Germinal center (tissue), 1 donor: ENCODE measurements at regions not wholly inside any gene's neighbourhood (a gene's known extent, or its start where the extent isn't known, plus 50 kb on each side); places are given as distances from the start of the nearest gene placed in this dataset.

ENCODE experiments used
- DNase-seq: peaks from one replicate; pipeline ENCODE4 v3.0.0; 2012; ENCODE audit warnings: mixed read lengths, low spot score

DNA sequence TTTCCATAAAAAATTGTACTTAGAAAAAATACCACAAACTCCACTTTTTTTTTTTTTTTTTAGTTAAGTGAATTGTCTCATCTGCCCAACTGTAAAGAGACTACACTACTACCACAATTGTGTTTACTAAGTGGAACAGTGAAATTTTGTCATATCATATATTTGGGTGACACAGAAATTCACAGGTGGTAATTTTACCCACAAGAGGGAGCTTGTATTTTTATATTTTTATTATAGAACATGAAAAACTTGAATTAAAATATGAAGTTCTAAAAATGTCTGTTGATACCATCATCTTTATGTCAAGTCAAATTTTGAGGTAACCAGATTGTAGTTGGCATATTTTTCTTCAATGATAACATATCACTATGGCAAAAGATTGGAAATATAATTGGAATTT is 329.4 kb upstream of the SOX5 start:
- no peak for DNase-seq

DNA sequence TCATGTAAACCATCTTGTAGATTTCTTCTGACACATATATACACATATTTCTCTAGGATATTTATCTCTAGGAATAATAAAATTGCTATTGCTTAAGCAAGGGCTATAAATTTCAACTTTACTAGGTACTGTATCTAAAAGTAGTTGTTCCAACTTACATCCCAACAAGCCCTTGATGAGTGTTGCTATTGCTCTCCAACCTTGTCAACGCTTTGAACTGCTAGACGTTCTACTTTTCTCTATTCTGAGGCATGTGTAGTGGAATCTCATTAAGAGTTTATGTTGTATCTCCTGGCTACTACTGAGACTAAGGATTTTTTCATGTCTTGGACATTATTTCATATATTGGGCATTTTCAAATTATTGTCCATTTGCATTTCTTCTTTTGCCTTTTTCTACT is 321.5 kb upstream of the SOX5 start:
- DNase-seq = no peak

DNA sequence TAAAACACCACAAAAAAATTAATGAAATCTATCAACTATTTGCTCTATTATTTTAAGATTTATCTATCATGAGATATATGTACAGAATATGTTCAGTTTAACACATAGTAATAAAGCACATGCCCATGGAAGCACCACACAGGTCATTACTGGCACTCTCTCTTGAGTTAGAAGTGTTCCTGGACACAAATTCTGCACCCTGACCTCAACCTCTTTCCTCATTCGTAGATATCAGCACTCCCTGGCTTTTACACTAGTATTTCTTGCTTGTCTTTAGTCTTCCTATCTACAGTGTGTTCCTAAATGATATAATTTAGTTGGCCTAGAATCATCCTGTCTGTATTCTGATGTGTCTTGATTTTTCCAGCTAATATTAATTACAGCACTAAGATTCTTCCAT is 321.0 kb upstream of the SOX5 start:
- no peak for DNase-seq

DNA sequence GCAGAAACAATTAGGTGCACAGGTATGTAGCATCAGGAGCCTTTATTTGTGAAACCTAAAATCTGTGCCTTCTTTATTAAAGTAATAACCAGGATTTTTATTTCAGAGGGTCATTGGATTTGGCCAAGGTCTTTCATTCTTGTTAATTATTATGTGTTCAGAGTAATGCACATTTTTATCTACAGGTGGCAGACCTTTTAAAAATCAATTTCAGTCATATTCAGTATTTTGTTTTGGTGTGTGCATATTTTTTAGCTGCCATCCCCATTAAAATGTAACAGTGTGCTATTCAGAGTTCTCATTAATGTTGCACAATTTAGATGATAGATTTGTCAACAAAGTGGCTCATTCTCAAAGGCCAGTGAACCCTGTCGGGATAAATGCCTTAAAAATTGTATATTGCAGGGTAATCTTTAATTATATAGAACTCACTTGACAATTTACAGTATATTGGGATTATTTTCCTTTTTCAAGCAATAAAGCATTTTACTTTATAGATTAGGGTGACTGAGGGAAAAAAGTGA is 319.3 kb upstream of the SOX5 start:
- no peak for DNase-seq

DNA sequence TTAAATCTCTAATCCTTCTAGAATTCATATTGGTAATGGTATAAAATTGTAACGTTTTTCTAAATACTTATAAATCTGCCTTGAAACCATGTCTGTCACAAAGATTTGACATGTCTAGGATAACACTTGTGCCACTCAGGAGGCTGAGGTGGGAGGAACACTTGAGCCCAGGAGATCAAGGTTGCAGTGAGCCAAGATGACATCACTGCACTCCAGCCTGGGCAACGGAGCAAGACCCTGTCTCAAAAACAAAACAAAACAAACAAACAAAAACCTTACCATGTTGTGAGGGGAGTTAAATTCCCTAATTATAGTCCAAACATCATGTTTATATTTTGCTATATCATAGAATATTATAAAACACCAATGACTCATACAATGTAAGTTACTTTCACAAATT is 317.5 kb upstream of the SOX5 start:
- no peak for DNase-seq

DNA sequence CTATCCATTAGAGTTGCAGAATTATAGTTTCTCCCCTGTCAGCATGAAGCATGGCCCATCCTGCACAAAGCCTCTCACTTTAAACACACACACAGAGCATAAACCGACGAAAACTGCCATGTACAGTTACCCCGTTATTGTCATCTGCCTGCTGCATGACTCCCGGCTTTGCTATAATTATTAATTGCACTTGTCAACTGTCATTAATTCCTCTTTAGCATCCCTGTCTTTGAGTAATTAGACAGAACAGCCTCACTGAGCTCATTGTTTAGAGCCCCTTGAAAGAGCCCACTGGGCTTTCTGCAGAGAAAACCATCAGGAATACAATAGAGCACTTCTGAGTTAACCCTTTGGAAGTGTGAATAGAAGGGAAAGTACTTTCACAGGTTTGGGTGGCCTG is 307.2 kb upstream of the SOX5 start:
- no peak for DNase-seq

DNA sequence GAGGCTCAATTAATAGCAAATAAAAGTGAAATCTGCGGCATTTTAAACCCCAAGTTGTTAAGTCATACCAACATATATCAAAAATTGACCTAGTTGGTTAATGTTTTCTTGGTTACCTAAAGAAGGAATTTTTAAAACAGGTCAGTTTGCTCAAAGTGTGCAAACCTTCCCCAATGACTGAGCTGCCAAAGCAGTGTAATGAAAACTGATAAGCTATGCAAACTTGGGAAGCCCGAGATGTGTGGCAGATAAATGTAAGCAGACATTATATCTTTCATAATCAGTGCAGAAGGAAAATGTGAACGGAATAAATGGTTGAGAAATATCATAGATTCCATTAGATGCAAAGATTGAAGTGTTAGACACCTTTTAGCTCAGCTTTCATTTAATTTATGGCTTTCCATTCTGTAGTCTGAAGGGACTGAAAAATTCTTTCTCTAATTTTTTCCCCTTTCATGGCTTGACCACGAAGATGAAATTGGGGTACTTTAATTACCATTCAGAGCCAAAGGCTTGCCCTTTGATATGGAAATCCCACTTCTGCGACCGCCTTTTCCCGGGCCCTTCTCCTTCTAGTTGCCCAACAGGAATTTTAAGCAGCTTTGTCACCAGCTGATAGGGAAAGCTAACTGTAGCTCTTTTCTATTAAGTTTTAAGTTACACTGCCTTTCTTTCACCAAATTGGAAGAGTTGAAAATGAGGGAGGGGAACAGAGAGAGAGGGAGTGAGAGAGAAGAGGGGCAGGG is 306.6 kb upstream of the SOX5 start:
- no peak for DNase-seq

DNA sequence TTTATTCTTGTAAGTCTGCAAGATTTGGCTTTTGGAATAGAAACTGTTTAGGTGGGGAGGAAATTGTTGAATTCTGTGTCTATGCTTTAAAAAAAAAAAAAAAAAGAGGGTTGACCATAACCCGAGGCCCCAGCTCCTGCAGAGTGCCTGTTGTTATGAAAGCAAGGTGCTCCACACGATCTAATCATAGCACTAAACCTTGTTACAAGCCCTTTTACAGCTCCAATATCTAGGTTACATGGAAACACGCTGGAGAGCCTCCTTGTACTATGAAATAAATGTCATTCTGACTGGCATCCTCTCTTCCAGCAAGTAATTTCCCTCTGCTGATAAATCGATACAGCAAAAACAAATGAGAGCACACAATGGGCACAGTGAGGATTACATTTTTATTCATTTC is 303.1 kb upstream of the SOX5 start:
- DNase-seq = no peak

DNA sequence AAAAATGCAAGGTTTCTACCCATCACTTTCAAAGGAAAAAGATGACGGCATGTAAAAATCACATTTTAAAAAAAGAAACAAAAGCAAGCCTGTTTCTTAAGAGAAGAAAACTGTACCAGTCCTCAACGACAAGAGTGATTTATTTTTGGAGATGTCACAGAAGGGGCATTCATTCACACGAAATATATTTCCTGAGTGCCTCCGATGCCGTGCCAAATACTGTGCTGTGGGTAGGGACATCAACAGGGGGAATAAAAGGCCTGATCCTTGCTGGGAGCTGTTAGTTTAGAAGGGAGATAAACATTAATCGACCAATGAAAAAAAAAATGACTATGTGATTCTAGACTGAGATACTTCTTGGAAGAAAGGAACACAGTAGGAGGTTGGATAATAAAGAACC is 297.5 kb upstream of the SOX5 start:
- no peak for DNase-seq

DNA sequence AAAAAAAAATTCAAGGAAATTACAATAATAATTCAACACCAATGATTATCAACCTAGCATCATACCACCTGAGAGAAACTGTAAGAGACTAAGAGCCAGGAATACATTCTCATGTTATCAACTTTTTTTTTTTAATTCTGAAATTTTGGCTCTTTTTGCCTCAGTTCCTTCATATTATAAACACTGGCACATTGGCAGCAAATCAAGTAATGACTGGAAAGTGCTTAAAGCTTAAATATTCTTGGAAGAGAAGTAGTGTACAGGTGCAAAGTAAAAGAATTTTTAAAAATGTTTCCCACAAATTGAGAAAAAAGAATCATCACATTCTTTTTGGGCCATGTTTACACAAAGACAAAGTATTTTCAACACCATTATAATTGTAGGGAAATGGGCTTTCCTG is 296.9 kb upstream of the SOX5 start:
- DNase-seq = no peak

DNA sequence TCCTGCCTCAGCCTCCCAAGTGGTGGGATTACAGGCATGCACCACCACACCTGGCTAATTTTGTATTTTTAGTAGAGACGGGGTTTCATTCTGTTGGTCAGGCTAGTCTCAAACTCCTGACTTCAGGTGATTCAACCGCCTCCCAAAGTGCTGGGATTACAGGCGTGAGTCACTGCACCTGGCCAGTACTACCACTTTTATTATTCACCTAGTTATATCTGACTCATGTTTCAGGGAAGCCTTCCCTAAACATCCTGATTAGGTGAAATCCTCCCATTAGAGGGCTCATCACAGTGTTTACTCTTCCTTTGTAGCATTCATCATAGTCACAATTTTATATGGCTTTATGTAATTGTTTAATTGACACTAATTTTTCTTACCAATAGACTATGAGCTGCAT is 295.3 kb upstream of the SOX5 start:
- DNase-seq = no peak

DNA sequence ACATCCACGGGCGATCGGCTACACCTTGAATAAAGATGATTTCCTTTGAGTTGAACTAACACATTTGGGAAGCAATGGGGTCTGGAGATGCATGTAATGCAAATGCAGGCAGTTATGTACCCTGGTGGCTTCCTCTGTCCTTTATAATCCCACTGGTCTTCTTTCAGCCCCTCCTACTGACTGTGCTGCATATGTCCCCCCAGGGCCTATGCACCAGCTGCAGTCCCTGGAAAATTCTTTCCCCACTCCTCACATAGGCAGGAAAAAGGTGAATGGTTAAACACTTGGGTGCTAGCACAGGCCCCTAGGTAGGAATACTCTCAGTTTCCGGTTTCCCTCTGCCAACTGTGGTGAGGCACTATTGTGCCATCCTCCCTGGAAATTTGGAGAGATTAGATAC is 294.8 kb upstream of the SOX5 start:
- no peak for DNase-seq

DNA sequence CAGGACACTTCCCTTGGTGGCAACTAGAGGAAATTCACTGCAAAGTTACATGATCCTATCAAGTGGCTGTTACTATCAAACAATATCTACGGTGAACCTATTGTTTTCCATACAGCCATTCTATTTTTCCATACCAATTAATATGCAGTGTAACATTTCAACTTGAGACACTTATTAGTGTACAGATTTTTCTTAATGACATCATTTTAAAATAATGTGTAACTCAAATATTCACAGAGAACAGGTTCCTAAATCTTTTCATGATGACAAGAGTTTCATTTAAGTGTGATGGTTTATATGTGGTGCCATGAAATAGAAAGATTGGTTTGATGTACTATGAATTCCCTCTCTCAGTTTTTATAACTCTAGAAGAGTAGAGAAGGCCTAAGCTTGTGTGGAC is 291.2 kb upstream of the SOX5 start:
- DNase-seq = no peak

DNA sequence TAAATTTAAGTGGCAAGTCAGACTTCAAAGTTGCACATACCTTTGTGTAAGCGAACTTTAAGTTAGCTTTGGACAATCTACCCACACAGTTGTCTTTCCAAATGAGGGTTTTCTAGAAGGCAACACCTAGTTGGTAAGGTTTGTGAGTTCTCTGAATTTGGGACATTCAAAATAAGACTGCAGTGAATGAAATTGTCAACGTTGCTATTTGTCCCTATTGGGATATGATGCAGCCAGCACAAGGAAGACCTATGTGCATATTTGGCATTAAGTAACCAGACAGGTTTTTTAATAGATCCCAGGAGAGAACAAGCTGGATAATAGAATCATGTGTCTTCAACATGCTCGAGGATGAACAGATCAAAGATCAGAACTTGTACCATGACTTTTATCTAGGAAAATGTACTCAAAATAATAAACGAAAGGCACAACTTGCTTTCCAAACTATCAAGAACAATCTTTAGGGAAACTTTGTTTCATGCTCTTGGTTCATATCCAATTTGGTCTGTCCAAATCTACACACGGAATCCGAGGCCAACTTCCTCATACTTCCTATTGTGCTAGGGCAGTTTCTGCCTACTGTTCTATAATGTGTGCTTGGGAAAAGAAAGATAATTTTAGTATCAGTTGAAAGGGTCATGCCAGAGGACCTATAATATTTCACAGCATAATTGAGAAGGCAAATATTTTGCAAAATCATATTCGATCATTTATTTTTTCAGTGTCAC is 284.2 kb upstream of the SOX5 start:
- no peak for DNase-seq

DNA sequence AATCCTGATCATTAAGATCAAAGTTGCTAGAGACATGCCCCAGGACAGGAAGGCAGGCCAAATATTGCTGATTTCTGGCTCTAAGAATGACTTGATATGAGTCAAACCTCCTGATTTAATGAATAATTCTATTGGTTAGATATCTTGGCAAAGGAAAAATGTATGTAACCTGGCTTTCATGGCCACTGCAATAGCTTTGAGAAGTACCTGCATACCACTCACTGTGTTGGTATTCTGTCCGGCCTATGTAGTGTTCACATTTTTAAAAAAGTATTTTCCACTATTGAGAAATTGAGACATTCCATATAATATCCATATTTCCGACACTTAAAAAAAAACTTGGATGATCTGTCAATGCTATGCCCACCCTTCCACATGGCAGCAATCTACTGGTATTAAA is 283.1 kb upstream of the SOX5 start:
- DNase-seq = no peak

DNA sequence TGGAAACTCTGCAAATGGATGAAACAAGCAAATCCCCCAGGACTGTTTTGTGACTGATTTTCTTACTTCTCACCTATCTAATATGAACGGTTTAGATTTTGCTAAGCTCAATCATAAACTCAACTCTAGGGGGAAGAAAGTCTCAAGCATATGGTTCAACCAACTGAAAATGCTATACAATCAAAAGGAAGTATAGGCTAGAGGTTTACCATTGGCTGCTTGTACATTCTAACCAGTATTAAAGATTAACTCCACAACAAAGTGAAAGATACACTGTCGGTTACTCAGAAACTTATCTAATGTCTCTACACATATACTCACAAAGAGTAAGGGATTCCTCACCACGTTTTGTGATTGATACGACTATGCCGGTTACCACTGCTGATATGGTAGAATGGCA is 281.8 kb upstream of the SOX5 start:
- no peak for DNase-seq

DNA sequence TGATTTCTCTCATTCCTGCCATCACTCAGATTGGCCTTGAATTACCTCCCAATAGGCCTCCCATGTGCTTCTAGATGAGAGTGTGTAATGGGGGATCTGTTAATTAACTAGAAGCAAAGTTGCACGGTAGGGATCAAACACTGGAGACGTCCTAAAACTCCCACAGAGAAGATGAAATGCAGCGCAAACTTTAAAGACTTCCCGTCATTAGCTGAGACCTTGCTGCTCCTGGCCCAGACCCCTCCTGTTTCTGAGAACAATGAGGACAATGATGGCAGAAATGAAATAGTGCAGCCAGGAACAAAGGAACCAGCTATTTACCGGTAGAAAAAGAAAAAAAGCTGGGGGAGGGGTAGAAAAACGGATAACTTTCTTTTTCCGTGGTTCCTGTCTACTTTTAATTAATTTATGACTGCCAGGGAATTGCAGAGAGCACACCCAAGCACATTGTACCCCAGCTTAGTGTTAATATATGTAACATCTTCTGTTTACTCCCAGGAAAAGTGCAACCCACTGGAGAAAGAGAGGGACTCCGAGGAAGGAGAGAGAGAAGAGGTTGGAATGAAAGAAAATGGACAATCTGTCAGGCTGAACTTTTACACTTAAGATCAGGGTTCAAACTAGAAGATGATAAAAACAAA is 280.7 kb upstream of the SOX5 start:
- no peak for DNase-seq

DNA sequence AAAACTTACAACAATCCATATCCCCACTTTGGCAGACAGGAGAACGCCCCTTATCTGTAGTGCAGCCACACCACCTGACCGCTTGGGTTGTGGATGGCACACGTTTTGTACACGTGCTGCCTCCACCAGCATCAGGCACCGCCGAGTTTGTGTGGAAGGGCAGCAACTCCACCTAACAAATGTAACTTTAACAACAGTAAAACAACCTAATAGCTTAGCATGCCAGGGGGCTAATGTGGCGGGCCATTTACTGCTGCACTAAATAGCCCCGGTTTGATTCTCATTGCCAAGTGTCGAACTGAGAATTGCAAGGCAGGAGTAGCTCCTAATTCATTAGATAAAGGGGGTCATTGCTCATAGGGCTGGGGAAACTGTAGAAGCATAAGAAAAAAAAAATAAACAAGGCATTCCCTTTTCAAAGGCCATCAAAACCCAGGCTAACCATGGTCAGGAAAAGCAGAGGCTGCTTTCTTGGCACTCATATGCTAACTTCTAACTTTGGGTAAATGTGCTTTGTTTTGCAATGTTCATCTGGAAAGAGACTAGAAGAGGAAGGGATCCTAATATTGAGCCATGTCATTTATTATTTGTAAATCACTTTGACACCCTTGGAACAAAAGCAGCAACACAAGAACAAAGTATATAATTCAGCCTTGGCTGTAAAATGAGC is 279.7 kb upstream of the SOX5 start:
- no peak for DNase-seq

DNA sequence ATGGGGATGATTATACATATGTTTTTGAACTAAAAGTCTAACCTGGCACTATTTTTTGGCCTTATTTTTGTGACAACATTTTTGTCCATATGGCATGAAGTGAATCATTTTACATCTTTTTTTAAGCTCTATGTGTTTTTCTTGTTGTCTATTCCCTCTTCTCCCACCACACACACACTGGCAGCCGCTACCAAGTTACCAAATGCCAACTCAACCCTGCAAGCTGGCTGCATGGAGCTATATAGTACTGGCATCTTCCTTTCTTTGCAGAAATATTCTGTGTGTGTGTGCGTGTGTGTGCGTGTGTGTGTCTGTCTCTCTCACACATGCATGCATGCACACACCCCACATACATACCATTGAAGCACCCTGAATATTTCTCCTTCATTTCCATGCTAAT is 278.9 kb upstream of the SOX5 start:
- DNase-seq = no peak

DNA sequence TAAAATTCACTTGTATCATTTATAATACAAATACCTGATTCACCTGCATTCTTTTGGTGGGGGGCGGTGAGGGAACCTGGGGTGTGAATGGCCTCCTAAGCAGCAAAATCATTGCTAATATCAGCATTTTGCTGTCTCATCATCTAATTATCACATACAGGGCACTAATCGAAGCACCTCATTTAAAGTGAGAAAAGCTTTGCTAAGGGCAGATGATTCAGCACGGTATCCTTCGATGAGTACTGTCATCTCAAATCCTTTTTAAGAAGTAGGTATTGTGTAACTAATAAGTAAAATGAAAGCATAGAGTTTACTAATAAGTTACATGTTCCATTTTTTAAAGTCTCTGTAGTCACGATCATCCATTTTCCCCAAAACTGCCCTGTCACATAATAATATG is 278.1 kb upstream of the SOX5 start:
- no peak for DNase-seq

DNA sequence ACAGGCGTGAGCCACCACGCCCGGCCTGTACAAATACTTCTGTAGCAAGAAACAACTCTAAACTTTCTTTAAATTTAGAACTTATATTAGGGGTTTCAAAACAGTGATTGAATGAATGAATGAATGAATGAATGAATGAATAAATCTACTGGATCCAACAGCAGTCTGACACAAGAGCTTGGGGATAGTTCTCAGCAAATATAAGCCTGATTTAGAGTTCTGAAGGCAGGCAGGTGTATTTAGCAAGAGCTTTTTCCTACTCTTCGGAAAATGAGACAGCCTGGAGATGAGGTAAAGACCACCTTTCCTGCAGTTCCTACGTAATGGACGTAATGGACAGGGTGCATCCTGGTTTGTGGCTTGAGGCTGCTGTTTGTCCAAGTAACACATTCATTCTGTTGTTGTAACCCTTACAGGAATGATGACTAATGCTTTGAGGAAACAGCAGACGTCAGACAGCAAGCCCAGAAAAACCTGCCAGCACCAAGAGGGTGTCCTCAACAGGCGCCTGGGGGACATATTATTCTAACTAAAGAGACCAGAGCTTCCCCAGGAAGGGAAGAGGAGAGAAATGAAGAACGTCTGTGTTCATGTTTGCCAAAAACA is 277.4 kb upstream of the SOX5 start:
- DNase-seq = no peak

DNA sequence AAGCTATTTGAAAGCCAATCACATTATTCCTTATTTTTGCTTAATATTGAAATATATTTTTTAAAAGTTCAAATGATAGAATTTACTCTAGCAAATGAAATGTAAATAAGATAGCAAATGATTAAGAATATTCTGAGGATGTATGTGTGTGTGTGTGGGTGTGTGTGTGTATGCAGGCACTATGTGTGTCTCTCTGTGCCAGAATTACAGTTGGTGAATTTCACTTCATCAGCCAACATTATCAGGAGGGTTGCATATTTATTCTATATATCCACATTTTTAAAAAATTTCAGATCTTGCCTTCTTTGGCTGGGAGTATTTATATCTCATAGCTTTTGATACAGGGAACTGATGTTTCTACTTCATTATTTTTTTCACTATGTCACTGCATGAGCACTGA is 274.9 kb upstream of the SOX5 start:
- DNase-seq = no peak
